ENCODE measurements at regions not wholly inside any gene's neighbourhood (a gene's known extent, or its start where the extent isn't known, plus 50 kb on each side); places are given as distances from the start of the nearest gene placed in this dataset.

DNA sequence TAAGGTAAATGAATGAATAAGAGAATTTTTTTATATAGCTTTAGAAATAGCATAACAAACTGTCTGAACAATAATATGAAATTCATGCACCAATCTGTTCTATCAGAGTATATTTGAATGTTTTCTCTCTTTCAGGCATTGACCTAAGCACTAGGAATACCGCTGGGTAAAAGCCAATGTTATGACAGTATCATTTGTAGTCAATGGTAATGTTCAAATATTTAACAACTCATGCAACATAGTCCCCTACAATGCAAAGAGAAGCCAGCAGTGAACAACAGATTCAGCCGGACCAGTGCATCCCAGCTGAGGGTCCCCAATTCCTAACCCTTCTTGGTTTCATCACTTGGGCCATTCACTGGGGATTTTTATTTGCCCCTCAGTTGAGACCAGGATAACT is 52.6 kb upstream of the MYCBP2 start (continued):
- TF ChIP-seq, protein P1, sequence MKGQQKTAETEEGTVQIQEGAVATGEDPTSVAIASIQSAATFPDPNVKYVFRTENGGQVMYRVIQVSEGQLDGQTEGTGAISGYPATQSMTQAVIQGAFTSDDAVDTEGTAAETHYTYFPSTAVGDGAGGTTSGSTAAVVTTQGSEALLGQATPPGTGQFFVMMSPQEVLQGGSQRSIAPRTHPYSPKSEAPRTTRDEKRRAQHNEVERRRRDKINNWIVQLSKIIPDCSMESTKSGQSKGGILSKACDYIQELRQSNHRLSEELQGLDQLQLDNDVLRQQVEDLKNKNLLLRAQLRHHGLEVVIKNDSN (IDR thresholded peaks at IDR 0.05; ENCODE audit: borderline replicate concordance, low read depth), result no peak
- no peak for TF ChIP-seq JUND (IDR thresholded peaks at IDR 0.05)
- no peak for TF ChIP-seq ELF1 (IDR thresholded peaks at IDR 0.05)
- TF ChIP-seq FOXM1 (IDR thresholded peaks at IDR 0.05; ENCODE audit: low read depth), result no peak
- no peak for TF ChIP-seq POLR2AphosphoS5 (IDR thresholded peaks at IDR 0.05; ENCODE audit: low read depth, low read length)
- TF ChIP-seq, protein P2, sequence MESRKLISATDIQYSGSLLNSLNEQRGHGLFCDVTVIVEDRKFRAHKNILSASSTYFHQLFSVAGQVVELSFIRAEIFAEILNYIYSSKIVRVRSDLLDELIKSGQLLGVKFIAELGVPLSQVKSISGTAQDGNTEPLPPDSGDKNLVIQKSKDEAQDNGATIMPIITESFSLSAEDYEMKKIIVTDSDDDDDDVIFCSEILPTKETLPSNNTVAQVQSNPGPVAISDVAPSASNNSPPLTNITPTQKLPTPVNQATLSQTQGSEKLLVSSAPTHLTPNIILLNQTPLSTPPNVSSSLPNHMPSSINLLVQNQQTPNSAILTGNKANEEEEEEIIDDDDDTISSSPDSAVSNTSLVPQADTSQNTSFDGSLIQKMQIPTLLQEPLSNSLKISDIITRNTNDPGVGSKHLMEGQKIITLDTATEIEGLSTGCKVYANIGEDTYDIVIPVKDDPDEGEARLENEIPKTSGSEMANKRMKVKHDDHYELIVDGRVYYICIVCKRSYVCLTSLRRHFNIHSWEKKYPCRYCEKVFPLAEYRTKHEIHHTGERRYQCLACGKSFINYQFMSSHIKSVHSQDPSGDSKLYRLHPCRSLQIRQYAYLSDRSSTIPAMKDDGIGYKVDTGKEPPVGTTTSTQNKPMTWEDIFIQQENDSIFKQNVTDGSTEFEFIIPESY (IDR thresholded peaks at IDR 0.05; ENCODE audit: borderline replicate concordance, low read depth), result no peak

DNA sequence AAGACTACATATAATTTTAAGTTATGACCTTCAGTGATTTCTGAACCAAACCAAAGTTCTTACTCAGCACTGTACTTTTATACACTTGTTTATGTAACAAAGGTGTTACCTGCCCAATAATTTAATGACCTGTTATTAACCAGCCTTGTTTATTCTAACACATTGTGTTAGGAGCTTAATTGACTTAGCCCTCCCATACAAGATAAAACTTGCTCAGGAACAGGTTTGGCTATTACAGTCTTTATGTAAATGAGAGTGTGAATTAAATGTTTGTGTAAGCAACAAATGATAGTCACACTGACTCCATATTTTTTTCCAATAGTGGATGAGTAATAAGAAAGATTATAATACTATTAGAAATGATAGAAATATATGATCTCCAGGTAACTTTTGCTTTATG is 51.8 kb upstream of the MYCBP2 start:
- no peak overlapping the region for H3K4me2 ChIP-seq
- H3K27ac ChIP-seq (ENCODE audit: low read depth in 2 of 2, low read length in 1 of 2), result no peak overlapping the region
- DNase-seq, result no peak
- no peaks in the 10 kb centered on the region for H3K27me3 ChIP-seq (ENCODE audit: insufficient read depth)
- H3K9me2 ChIP-seq, result no peaks in the 10 kb centered on the region
- POLR2A ChIA-PET, result no interaction called here
- no peaks in the 10 kb centered on the region for H3F3A ChIP-seq (replicated peaks; ENCODE audit: insufficient read depth)
- no peaks in the 10 kb centered on the region for H3K9me3 ChIP-seq
- H3K36me3 ChIP-seq (replicated peaks in 1 of 2; ENCODE audit: control insufficient read depth in 1 of 2, insufficient read depth in 2 of 2, low read length in 1 of 2), result no peaks in the 10 kb centered on the region
- H3K4me3 ChIP-seq (ENCODE audit: low read depth in 2 of 2, low read length in 1 of 2), result no peak overlapping the region
- H2AFZ ChIP-seq (ENCODE audit: low read depth), result no peak overlapping the region
- no peaks in the 10 kb centered on the region for H4K20me1 ChIP-seq (ENCODE audit: insufficient read depth)
- CTCF ChIA-PET, result no interaction called here
- TF ChIP-seq NFIC (IDR thresholded peaks at IDR 0.05; ENCODE audit: borderline replicate concordance) (no peak), EZH2phosphoT487 (IDR thresholded peaks at IDR 0.05; ENCODE audit: borderline replicate concordance, low read depth) (no peak), FOSL2 (IDR thresholded peaks at IDR 0.05; ENCODE audit: borderline replicate concordance, low read depth) (no peak), TEAD4 (IDR thresholded peaks at IDR 0.05; ENCODE audit: borderline replicate concordance, insufficient read depth) (no peak), GATA2 (CRISPR knock-in tag; IDR thresholded peaks at IDR 0.05) (no peak), RXRA (IDR thresholded peaks at IDR 0.05; ENCODE audit: borderline replicate concordance, low read depth) (no peak), FOXJ3 (CRISPR knock-in tag; IDR thresholded peaks at IDR 0.05) (no peak), CHD2 (IDR thresholded peaks at IDR 0.05; ENCODE audit: low read length, partially characterized antibody) (no peak), SMC3 (IDR thresholded peaks at IDR 0.05; ENCODE audit: low read depth, low read length) (no peak), MEF2A (IDR thresholded peaks at IDR 0.05; ENCODE audit: borderline replicate concordance, low read depth) (no peak)
- TF ChIP-seq, protein P1 (IDR thresholded peaks at IDR 0.05; ENCODE audit: borderline replicate concordance, low read depth), result no peak
- TF ChIP-seq, protein P3, sequence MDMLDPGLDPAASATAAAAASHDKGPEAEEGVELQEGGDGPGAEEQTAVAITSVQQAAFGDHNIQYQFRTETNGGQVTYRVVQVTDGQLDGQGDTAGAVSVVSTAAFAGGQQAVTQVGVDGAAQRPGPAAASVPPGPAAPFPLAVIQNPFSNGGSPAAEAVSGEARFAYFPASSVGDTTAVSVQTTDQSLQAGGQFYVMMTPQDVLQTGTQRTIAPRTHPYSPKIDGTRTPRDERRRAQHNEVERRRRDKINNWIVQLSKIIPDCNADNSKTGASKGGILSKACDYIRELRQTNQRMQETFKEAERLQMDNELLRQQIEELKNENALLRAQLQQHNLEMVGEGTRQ (IDR thresholded peaks at IDR 0.05; ENCODE audit: borderline replicate concordance, low read depth, low read length), result no peak
- TF ChIP-seq, protein P4, sequence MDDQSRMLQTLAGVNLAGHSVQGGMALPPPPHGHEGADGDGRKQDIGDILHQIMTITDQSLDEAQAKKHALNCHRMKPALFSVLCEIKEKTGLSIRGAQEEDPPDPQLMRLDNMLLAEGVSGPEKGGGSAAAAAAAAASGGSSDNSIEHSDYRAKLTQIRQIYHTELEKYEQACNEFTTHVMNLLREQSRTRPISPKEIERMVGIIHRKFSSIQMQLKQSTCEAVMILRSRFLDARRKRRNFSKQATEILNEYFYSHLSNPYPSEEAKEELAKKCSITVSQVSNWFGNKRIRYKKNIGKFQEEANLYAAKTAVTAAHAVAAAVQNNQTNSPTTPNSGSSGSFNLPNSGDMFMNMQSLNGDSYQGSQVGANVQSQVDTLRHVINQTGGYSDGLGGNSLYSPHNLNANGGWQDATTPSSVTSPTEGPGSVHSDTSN (IDR thresholded peaks at IDR 0.05), result no peak
- TF ChIP-seq, protein P5, sequence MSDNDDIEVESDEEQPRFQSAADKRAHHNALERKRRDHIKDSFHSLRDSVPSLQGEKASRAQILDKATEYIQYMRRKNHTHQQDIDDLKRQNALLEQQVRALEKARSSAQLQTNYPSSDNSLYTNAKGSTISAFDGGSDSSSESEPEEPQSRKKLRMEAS (IDR thresholded peaks at IDR 0.05; ENCODE audit: low read depth), result no peak
- H3K9ac ChIP-seq, result no peak overlapping the region
- H3K4me1 ChIP-seq (ENCODE audit: control insufficient read depth in 1 of 2, insufficient read depth in 2 of 2, low read depth in 1 of 2, low read length in 1 of 2), result no peaks in the 10 kb centered on the region; a peak in 1 of 4 replicates
- no peaks in the 10 kb centered on the region for H3K79me2 ChIP-seq (ENCODE audit: insufficient read depth)
